Stimulated activated CD8-positive, alpha-beta memory T cell treated with anti-CD3 and anti-CD28 coated beads, Interleukin-12 subunit alpha, Interleukin-12 subunit beta, amount 100 ng/mL, for 4 hours (primary cell): ENCODE measurements at regions not wholly inside any gene's neighbourhood (a gene's known extent, or its start where the extent isn't known, plus 50 kb on each side); places are given as distances from the start of the nearest gene placed in this dataset.

Experiments used
- DNase-seq: peaks from one replicate; pipeline ENCODE4 v3.0.0-alpha.2; 2020; ENCODE audit warnings: low read depth

DNA sequence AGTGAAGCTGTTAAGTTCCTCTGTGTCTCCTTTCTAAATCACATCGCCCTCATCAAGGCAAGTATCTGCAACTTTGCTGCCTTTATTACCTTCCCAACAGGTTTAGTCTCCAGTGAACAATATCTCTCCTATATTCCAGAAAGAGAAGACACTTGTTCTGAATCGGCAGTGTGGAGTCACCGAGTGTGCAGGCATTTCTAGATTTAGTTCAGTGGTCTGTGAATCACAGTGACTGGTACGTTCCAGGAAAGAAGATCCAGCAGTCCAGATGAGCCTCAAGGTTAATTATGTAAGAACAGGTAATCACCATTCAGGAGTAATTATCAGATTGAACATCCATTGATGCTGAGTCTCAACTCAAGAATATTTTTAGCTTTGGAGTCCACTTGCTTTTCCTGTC lies 497.0 kb downstream of the FOXO1 start:
- no peak for DNase-seq

DNA sequence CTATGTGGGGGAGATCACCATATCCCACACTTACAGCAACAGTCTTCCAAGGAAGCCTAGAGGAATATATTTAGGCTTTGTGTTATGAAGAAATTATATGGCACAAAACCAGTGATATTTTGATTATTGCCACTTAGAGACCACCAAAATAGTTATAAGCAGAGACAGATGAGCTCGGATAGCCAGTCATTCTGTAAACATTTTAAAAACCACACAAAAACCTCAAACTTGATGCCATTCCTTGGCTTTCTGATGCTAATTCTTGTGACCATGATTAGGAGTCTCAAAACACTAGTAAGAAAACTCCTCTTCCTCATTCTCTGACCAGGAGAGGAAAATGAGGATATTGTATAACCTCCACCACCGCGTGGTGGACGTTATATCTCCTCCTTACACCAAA lies 496.4 kb downstream of the FOXO1 start:
- DNase-seq: no peak

DNA sequence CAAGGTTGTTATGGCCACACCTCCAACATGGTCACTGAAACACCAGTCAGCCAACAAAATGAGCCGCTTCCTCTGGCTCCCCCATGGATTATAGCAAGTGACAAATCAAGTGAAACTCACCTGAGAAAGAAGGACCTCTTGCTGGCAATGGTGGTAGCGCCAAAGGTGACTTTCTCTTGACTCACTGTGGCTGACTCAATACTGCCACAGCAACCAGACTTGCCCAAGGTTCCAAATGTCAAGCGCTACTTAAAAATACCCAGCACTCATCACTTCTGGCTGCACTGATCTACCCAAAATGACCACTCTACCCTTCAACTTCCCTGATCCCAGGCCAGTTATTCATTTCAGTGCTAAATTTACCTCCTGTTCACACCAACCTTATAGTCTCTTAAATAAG lies 495.5 kb downstream of the FOXO1 start:
- no peak for DNase-seq

DNA sequence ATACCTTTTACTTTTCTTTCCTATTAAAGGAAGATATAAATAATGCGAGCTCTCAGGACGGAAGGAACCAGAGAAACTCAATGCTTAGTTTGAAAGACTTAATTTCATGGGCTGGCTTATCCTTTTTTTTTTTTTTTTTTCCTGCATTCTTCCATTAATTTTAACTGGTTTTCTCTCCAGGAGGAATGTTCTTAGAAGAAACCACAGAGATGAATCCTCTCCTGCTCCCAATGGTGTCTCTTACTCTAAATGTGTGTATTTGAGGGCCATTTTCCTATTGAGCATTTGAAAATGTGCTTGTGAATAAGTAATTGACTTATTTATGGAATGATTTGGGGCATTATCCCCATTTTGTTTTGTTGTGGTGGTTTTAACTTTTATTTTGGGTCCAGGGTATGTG lies 494.9 kb downstream of the FOXO1 start:
- DNase-seq: no peak

DNA sequence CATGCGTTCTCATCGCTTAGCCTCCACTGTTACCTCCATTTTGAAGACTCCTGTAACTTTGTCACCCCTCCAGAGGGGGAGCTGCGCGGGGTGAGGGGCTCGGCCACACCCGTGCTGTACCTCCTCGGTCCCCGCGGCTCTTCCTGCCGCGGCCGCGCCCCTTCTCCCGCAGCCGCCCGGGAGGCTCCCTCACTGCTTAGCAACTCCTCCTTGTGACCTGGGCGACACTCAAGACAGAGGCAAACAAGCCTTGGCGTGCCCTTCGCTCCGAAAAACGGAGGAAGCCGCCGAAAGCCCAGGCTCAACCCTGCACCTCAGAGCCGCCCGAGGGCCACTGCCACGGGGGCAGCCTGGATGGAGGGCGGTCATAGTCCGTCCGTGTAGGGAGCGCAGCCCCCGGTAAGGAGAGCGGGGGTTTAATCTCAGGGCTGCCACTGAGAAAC lies 494.3 kb downstream of the FOXO1 start:
- DNase-seq: no peak

DNA sequence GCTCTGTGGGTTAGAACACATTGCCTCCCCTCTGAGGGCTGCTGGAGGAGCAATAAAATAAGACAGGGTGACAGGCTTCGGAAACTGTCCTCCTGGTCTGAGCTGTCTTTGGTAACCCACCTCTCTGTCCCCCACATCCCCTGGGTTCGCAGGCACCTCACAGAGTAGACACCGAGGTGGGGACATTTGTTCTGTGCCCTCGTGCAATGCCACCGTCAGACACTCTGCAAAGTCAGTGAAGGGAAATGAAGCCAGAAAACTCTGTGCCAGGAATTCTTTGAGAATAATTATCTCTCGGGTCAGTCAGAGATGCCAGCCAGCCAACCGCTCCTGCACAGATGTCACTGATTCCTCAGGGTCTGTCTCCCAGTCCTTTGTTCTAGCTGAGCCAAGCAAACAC lies 493.6 kb downstream of the FOXO1 start:
- DNase-seq: no peak

DNA sequence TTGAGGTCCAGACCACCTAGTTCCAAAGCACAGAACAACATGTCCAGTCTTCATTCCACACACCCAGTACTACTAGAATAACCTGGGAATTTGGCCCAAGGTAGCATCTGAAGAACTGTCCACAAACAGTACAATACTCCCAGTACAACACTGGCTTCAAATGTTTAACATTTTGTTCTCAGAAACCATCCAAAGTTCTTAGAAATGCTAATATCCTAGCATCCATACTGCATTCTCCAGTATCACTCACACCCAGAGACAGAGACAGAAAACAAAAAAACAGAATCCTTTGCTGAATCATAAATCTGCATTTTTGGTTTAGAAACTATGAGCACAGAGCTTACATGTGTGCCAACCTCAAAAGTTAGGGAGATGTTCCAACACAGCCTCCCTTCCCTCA lies 490.8 kb downstream of the FOXO1 start:
- no peak for DNase-seq

DNA sequence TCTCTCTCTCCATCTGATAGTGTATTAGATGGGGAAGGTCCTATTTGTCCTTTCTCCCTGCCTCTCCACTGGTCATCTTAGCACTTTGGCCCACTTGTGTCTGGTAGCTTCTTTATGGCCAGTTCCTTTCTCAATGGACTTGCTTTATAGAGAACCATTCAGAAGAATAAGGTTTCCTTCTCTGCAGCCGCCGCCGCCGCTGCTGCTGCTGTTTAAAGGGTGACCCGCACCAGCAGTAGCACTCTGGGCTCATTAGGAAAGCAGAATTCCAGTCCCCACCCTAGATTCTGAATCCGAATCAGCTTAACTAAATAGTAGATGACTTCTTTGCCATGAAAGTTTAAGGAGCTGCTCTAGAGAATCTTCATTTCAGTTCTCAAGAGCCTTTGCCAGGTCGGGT lies 490.2 kb downstream of the FOXO1 start:
- DNase-seq: no peak

DNA sequence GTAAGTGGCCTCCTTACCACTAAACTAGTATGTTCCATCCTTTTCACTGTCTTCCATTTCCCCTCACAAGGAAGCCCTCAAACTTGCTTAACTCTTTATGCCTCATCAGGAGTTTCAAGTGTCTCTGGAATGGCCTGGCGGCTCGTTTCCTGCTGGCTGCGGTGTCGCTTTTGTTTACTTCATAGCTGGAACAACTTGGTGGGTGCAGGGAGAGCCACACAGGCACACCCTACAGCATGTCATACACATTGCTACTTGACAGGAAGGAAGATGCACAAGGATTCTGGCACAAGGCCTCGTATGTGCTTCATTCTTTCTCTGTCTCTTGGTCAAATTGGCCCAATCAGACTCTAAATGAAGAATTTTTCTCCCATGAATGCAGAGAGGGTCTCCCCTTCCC lies 488.3 kb downstream of the FOXO1 start:
- DNase-seq: no peak

DNA sequence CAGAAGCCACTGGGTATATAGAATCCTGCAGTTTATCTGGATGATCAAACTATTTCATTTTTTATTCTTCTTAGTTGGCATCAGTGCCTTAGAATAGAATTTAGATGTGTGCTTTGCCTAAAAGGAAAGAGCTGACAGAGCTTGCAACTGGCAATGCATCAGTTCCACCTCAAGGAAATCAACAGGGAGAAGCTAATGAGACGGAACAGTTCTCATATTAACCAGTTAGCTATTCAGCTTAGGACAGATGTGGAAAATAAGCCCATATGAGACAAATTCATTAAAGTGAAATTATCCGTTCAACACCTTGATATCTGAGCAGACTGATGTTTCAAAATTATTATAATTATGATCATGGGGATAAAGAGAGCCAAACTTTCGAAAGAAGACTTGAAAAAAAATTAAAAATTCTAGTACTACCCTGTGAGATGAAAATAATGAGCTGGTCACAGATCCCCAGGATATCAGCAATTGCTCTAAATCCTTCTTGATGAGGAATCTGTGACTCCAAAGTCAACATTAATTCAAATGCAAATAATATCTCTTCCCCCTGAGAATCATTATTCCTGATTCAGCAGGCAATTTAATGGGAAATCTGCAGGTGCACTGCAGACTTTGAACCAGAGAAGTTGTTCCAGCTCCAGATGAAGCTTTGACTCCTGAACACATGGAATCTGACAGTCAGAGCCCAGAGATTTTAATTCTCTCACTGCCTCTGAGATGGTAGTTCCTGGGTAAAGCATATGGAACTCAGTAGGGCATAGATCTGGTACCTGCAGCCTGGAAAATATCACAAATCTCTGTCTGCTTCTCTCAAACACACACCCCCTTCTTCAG lies 486.8 kb downstream of the FOXO1 start:
- DNase-seq: no peak

DNA sequence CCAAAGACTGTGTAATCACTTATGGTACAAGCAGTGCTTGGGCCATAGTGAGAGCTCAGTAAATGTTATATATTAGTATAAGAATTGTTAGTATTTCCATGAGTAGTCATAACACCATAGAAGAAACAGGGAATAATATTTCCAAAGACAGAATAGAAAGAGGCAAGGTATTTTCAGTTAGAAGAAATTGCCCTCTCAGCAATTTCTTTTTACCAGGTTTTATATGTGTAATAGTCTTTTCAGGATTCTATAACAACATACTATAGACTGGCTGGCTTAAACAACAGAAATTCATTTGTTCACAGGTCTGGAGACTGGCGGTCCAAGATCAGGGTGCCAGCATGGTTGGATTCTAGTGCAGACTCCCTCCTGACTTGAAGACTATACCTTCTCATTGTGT lies 485.7 kb downstream of the FOXO1 start:
- no peak for DNase-seq

DNA sequence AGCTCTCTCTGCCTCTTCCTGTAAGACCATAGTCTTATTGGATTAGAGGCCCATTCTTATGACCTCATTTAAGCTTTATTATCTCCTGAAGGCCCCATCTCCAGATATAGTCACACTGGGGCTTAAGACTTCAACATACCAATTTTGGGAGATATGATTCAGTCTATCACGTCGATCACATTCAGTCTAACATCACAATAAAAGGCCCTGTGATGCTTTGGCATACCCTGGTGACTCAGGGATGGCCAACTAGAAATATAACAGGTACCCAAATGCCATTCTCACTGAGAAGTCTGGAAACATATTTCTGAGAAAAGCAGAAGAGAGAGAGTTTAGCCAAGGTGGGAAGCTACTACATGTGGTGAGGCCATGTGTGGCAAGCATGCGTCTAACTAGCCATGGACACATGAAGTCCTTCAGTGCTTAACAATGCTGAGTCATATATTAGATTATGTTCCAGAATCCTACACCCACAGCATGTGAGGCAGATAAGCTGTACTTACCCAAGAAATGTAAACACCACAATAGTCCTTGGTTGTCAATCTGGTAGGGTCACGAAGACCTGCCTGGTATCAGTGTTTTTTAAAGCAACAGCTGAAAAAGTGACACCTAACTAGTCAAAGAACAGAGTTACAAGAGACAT lies 485.1 kb downstream of the FOXO1 start:
- no peak for DNase-seq

DNA sequence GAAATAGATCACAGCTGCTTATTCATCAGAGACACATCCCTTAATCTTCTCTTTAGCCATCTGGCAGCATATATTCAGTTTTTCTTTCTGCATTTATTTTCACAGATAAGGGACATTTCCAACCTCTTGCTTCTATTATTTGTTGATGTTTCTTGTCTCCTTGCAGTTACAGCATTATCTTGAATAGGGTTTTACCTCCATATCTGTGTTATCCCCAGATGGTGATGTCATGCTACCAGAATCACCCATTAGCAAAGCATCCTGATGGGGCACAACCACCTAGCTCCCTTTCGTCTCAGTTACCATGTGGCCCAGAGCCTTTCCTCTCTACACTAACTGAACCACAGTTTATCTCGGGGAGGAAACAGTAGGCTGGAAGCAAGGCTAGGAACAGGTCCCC lies 483.9 kb downstream of the FOXO1 start:
- no peak for DNase-seq

DNA sequence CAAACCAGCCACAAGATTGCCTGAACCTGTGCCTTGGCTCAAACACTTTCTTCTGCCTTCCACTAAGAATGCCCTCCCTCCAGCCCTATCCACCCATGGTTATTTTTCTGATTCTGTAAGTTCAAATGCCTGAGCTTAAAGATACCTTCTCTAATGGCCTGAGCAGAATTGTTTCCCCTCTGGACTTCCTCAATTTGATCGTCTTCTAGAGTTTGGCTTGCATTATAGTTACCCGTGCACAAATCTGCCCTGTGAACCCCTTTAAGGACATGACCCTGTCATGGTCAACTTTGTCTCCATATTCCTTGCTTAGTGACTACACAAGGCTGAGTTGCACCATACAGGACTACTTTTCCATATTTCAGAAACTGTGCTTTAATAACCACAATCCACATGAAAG lies 481.0 kb downstream of the FOXO1 start:
- no peak for DNase-seq

DNA sequence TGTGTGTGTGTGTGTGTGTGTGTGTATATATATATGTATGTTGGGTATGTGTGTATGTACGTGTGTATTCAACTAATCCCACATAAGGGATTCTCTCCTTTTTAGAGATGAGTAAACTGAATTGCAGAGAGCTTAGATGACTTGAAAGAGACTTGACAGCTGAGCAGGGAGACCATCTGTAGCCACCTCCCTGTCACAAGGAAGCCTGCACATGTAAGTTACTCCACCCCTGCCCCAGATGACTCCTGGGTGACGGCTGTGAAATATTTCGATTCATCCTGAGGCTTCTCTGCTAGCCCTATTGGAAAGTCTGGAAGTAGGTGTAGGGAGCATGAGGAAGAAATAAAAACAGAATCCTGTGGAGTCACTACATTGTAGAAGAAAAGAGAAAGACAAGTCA lies 480.4 kb downstream of the FOXO1 start:
- DNase-seq: no peak

DNA sequence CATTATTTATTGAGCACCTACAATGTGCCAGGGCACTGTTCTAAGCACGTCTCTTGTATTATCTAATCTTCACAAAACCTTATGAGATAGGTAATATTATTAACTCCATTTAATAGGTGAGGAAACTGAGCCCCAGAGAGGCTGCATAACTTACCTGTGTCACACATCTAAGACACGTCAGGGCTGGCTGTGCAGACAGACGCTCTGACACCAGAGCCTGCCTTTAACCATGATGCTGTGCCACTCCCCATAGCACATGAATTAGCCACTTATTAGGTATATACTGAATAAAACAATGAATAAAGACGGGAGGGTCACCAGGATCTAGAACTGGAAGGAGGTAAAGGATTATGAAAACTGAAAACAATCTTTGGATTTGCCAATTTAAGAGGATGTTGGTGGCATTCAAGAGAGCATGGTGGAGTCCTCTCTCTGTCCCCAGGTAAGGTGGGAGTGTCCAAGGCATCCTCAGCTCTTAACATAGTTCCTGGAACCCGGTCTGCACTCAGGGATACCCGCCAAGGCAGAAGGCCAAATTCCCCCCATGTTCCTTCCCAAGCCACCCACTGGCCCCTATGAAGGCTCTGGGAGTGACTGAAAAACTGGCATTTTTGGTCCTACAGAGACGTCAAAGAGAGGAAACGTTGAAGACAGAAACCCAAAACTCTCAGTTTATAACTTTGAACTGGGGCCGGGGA lies 479.7 kb downstream of the FOXO1 start:
- no peak for DNase-seq

DNA sequence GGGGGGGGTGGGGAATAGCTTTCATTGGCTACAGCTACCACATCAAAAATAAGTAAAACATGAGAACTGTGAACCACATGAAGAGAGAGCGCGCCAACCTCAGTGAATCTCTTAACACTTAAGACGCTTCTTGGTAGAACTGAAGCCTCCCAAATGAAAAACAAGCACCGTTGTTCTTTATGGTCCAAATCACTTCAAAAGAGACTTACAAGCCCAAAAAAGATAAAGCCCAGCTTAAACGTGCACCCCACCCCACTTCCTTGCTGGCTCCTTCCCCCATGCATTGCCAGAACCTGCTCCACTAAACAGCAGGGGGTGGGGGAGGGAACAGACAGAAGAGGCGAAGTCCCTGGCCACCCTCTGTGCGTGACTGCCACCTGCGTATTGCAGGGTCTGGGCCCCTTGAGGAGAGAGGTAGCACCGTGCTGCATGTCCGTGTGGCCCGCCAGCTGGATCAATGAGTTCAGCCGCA lies 479.1 kb downstream of the FOXO1 start:
- DNase-seq: peak; percentile 35

DNA sequence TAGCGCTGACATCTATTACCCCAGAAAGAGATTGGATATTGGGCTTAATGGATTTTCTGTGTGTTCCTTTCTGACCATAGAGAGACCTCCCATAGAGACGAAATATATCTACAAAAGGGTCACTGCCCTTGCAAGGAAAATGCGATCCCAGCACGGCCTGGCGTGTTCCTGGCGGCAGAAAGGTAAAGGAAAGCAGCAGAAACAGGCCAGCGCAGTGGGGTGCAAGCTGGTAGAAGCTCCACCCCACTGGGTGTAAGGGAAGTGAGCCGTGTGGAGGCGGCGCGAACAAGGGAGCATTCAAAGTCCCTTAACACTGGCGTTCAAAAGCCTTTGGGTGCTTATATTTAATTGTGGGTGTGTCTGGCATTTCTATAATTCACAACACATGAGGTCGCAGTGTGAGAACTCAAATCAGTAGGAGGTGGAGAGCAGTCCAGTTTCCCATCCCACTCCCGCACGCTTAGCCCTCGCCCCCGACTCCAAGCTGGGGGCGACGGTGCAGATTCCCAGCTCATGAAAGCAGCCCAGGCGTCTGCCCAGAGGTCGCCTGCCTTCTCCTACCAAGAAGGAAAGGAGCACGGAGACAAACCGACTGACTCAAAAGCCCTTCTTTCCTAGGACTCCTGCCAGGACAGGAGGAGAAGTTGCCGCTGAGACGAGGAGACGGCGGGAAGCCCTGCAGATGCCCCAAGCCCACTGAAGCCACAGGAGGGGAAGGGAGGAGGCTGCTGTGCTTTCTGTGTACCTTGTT lies 478.4 kb downstream of the FOXO1 start:
- no peak for DNase-seq

DNA sequence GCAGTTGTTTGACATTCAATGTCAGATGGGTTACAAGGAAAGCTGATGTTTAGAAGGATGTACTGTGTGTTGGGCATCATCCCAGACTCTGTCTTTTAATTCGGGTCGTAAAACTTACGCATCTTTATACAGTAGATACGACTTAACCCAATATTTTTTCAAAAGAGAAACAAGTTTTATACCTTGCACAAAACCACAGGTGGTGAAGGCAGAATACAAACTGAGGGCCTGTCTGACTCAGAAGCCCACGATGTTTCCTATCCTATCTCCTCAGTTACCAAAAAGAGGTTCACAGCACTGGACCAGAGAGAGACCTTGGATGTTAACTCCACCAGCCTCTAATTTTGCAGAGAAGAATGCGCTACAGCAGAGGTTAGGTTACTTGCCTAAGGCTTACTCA lies 477.0 kb downstream of the FOXO1 start:
- no peak for DNase-seq

DNA sequence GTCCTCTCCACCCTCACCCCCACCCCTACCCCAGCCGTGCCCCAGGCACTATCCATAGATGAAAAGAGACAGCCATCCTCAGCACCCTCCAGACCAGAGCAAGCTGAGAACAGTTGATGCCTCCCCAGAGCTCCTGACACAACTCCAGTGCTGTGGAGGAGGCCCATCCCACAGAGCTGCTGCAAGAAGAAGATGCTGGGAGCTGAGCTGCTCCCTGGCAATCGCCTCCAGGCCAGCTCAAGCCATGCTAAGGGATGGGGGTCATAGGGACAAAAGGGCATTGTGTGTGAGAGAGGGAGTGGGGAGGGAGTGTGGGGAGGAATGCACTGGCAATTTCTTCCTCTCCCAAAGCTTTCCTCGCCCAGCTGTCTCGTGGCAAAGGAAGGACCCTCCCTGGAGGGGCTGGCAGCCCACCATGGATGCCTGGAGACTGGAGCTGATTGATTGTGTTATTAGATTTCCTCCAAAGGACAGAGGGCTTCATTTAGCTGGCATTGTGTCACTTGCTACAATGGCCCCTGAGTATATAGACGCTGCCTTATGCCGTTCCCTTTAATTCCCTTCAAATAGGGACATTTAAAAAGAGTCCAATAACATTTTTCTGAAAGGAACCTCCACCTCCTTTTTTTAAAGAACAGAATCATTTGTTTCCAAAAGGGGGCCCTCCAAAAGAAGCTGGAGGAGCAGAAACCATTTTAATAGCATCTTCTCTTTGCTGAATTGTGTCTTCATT lies 476.4 kb downstream of the FOXO1 start:
- DNase-seq: no peak

DNA sequence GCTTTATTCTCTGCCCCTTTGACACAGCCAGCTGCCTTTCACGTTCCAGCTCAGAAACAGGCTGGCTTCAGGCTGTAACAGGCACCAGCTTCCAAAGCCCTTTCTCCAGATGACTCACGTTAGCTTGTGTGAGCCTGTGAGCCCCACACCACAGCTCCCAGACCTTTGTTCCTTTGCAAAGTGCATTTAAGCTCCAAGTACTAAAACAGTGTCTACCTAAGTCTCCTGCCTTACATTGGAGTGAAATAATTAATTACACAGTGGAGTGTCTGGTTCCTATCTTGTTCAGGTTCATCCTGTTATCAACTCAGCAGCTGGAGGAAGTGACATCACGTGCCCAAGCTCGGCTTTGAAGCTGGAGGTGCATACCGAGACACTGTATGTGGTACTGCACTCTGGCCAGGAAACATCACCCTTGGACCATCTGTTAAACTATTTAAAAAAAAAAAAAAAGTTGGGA lies 475.8 kb downstream of the FOXO1 start:
- no peak for DNase-seq
